Endothelial cell of umbilical vein (primary cell): ENCODE measurements at regions not wholly inside any gene's neighbourhood (a gene's known extent, or its start where the extent isn't known, plus 50 kb on each side); places are given as distances from the start of the nearest gene placed in this dataset.

Source experiments
- BruUV-seq: library from RNA; stranded (reverse); fragments of 400-500 nt; replicated peaks from 2 replicates; lab custom pipeline; 2021; lab: Mats Ljungman, UMichigan
- CTCF ChIA-PET: fragments of 300-600, 350-600 bp; sonication (Branson Sonifier 250); formaldehyde crosslinking; loops from one replicate; lab custom pipeline; 2021; ENCODE audit warnings: antibody characterized with exemption, inconsistent platforms; lab: Charles Lee
- POLR2A ChIA-PET: fragments of 300-600, 350-600 bp; sonication (Branson Sonifier 250); formaldehyde crosslinking; loops from one replicate; lab custom pipeline; 2021; ENCODE audit warnings: antibody characterized with exemption, inconsistent platforms; lab: Charles Lee
- DNase-seq: peaks from one replicate; pipeline ENCODE4 v3.0.0-alpha.2; 2011; ENCODE audit warnings: low read depth, low spot score
- FAIRE-seq: peaks from 2 replicates; lab custom pipeline; 2011; peaks lifted over from hg19 to GRCh38; lab: Jason Lieb, UNC
- H2AFZ ChIP-seq: 2 replicates; pipeline ENCODE4 v1.6.0; 2012; ENCODE audit warnings: low read depth, low read length, control low read depth, inconsistent platforms
- H3K27ac ChIP-seq: 2 replicates; pipeline ENCODE4 v1.5.1; 2011; ENCODE audit warnings: low read depth, mild to moderate bottlenecking, control low read depth, low read length, moderate library complexity; ENCODE audit not compliant: insufficient read depth
- H3K27me3 ChIP-seq, 2 experiments: 2 replicates each; pipeline versions ENCODE4 v1.6.0 to v1.6.1; 2011; ENCODE audit warnings: low read length in 2 of 2, mixed read lengths in 1 of 2; ENCODE audit not compliant: control insufficient read depth in 2 of 2, insufficient read depth in 2 of 2
- H3K36me3 ChIP-seq, 2 experiments: 2 replicates in 1 of 2; 3 replicates in 1 of 2; pipeline ENCODE4 v1.5.1; 2011; ENCODE audit warnings: low read length in 2 of 2, mild to moderate bottlenecking in 1 of 2, moderate library complexity in 1 of 2; ENCODE audit not compliant: control insufficient read depth in 2 of 2, insufficient read depth in 2 of 2; ENCODE audit errors: extremely low read depth in 1 of 2
- H3K4me1 ChIP-seq: 3 replicates; pipeline ENCODE4 v1.5.1; 2011; ENCODE audit warnings: mild to moderate bottlenecking, low read length; ENCODE audit not compliant: control insufficient read depth, insufficient read depth; ENCODE audit errors: extremely low read depth
- H3K4me2 ChIP-seq: 2 replicates; pipeline ENCODE4 v1.6.1; 2011; ENCODE audit warnings: low read length, control low read depth, mixed read lengths; ENCODE audit not compliant: insufficient read depth
- H3K4me3 ChIP-seq, 3 experiments: fragments of 200-600 bp in 1 of 3; sonication (generic), shearing (Covaris generic) in 1 of 3; replicated peaks in 1 of 3; 2 replicates each; pipeline ENCODE4 v1.5.1; 2011 to 2016; ENCODE audit warnings: control low read depth in 3 of 3, low read length in 3 of 3, mild to moderate bottlenecking in 2 of 3, inconsistent platforms in 1 of 3, low read depth in 1 of 3, moderate library complexity in 1 of 3; ENCODE audit not compliant: insufficient read depth in 1 of 3
- H3K79me2 ChIP-seq: 2 replicates; pipeline ENCODE4 v1.6.0; 2012; ENCODE audit warnings: low read length, inconsistent platforms; ENCODE audit not compliant: control insufficient read depth, insufficient read depth
- H3K9ac ChIP-seq: replicated peaks from 2 replicates; pipeline ENCODE3; 2011; ENCODE audit warnings: low read length, control low read depth; ENCODE audit not compliant: insufficient read depth; ENCODE audit errors: extremely low read depth
- H3K9me1 ChIP-seq: replicated peaks from 3 replicates; pipeline ENCODE4 v1.6.0; 2011; ENCODE audit warnings: mild to moderate bottlenecking, low read length; ENCODE audit not compliant: control insufficient read depth, insufficient read depth; ENCODE audit errors: extremely low read depth
- H3K9me3 ChIP-seq: replicated peaks from 2 replicates; pipeline ENCODE4 v1.5.1; 2012; ENCODE audit warnings: low read length, inconsistent platforms; ENCODE audit not compliant: control insufficient read depth, insufficient read depth
- H4K20me1 ChIP-seq: replicated peaks from 2 replicates; pipeline ENCODE3; 2011; ENCODE audit warnings: mild to moderate bottlenecking, low read length; ENCODE audit not compliant: control insufficient read depth, insufficient read depth; ENCODE audit errors: extremely low read depth
- CTCF ChIP-seq, 2 donors: IDR thresholded peaks; 1 replicate in 1 of 2; 2 replicates in 1 of 2; pipeline ENCODE4 v1.5.1; 2011; ENCODE audit warnings: low read length in 2 of 2, mild to moderate bottlenecking in 2 of 2, moderate library complexity in 2 of 2, control low read depth in 1 of 2, inconsistent platforms in 1 of 2, low read depth in 1 of 2; ENCODE audit not compliant: insufficient read depth in 1 of 2; ENCODE audit errors: extremely low read depth in 1 of 2
- EZH2 ChIP-seq: IDR thresholded peaks from 2 replicates; pipeline ENCODE4 v1.6.1; 2012; ENCODE audit warnings: borderline replicate concordance, low read depth, mild to moderate bottlenecking, moderate library complexity, low read length, inconsistent platforms; ENCODE audit not compliant: severe bottlenecking
- FOS ChIP-seq: IDR thresholded peaks from 2 replicates; pipeline ENCODE4 v1.6.1; 2011; ENCODE audit warnings: mild to moderate bottlenecking, low read length, moderate library complexity, borderline replicate concordance; ENCODE audit not compliant: insufficient read depth
- GATA2 ChIP-seq: IDR thresholded peaks from 2 replicates; pipeline ENCODE4 v1.7.0; 2011; ENCODE audit warnings: low read depth, mild to moderate bottlenecking, moderate library complexity, mixed read lengths, low read length; ENCODE audit not compliant: insufficient read length, insufficient read depth
- JUN ChIP-seq: IDR thresholded peaks from 2 replicates; pipeline ENCODE4 v1.6.1; 2011; ENCODE audit warnings: borderline replicate concordance, low read depth; ENCODE audit not compliant: insufficient read length, insufficient read depth
- MAX ChIP-seq: IDR thresholded peaks from 2 replicates; pipeline ENCODE4 v1.6.1; 2011; ENCODE audit not compliant: insufficient read depth, insufficient read length
- MYC ChIP-seq: IDR thresholded peaks from one replicate; pipeline ENCODE4 v1.6.1; 2011; ENCODE audit warnings: mild to moderate bottlenecking, low read depth, low read length
- POLR2A ChIP-seq: IDR thresholded peaks from 2 replicates; pipeline ENCODE4 v1.6.1; 2012; ENCODE audit warnings: low read depth, mild to moderate bottlenecking, control low read depth, low read length
- POLR2AphosphoS5 ChIP-seq: IDR thresholded peaks from 2 replicates; pipeline ENCODE4 v1.6.1; 2012; ENCODE audit warnings: low read depth, mild to moderate bottlenecking, control low read depth, low read length, moderate library complexity; ENCODE audit not compliant: insufficient read depth
- dilution Hi-C: fragments of 300-500 bp; cut with MboI; formaldehyde crosslinking; loops from one replicate; pipeline ENCODE4 v1.15.0; 2019; ENCODE audit warnings: low sequenced_read_pairs; ENCODE audit not compliant: extremely low pct_ligation_motif_present
- intact Hi-C: fragments of 100-400 bp; cut with micrococcal nuclease; formaldehyde crosslinking; loops from one replicate; pipeline ENCODE4 v1.10.0; 2022

- Histone ChIP-seq H3K4me2 (no peak overlapping the region), H3K9ac (no peak overlapping the region), H3K27me3 (no peaks in the 10 kb centered on the region), H3K9me1 (no peaks in the 10 kb centered on the region), H3K4me3 (no peak overlapping the region), H2AFZ (no peak overlapping the region), H3K4me1 (no peaks in the 10 kb centered on the region), H3K27ac (no peak overlapping the region), H3K9me3 (no peaks in the 10 kb centered on the region), H4K20me1 (no peaks in the 10 kb centered on the region), H3K36me3 (no peaks in the 10 kb centered on the region), H3K79me2 (no peaks in the 10 kb centered on the region)
- ChIA-PET POLR2A (no interaction called here), CTCF (no interaction called here)
- dilution Hi-C loops: no loop called here
- DNase-seq (no peak), FAIRE-seq (no peak)
- TF ChIP-seq GATA2 (no peak), POLR2AphosphoS5 (no peak), MAX (no peak), CTCF (IDR thresholded peaks at IDR 0.05; ENCODE audit: extremely low read depth in 1 of 2, insufficient read depth in 1 of 2, low read depth in 1 of 2, low read length in 2 of 2) (no peak), JUN (no peak), POLR2A (no peak), MYC (no peak), EZH2 (no peak), FOS (no peak)
- intact Hi-C loops: no loop called here
- BruUV-seq: no TSS peak
Measured at GRCh38 chrX:39669668-39670067, 428.1 kb downstream of the BCOR start.
